ENCODE measurements at regions not wholly inside any gene's neighbourhood (a gene's known extent, or its start where the extent isn't known, plus 50 kb on each side); places are given as distances from the start of the nearest gene placed in this dataset.
"Not testable (repeated sequence)": the region's sequence is repeated elsewhere in the genome, so short reads cannot be mapped to it uniquely, and the experiment has no call there.

- DNase-seq (ENCODE audit: low spot score) = no peak
Measured at GRCh38 chr3:87710511-87710910, 348.3 kb downstream of the CGGBP1 start.

GRCh38 chr3:87710028-87710427 is 348.8 kb downstream of the CGGBP1 start:
- DNase-seq (ENCODE audit: low spot score) = no peak

GRCh38 chr3:87706176-87706575 is 352.6 kb downstream of the CGGBP1 start:
- no peak for DNase-seq (ENCODE audit: low spot score)

- no peak for DNase-seq (ENCODE audit: low spot score)
Measured at GRCh38 chr3:87702600-87702999, 356.2 kb downstream of the CGGBP1 start.

- no peak for DNase-seq (ENCODE audit: low spot score)
Measured at GRCh38 chr3:87696124-87697013, 362.4 kb downstream of the CGGBP1 start.

GRCh38 chr3:87694678-87695077 is 364.1 kb downstream of the CGGBP1 start:
- DNase-seq (ENCODE audit: low spot score) = no peak

GRCh38 chr3:87691109-87691508 is 367.7 kb downstream of the CGGBP1 start:
- DNase-seq (ENCODE audit: low spot score) = no peak

GRCh38 chr3:87678984-87679660 is 379.7 kb downstream of the CGGBP1 start:
- not testable (repeated sequence) for DNase-seq (ENCODE audit: low spot score)

- DNase-seq (ENCODE audit: low spot score) = no peak
Measured at GRCh38 chr3:87674397-87675161, 384.2 kb downstream of the CGGBP1 start.

- DNase-seq (ENCODE audit: low spot score) = no peak
Measured at GRCh38 chr3:87673132-87673531, 385.7 kb downstream of the CGGBP1 start.

- DNase-seq (ENCODE audit: low spot score) = no peak
Measured at GRCh38 chr3:87654184-87654583, 377.8 kb upstream of the POU1F1 start.

- DNase-seq (ENCODE audit: low spot score) = not testable (repeated sequence)
Measured at GRCh38 chr3:87653138-87653537, 376.8 kb upstream of the POU1F1 start.

- no peak for DNase-seq (ENCODE audit: low spot score)
Measured at GRCh38 chr3:87634426-87634825, 358.0 kb upstream of the POU1F1 start.

GRCh38 chr3:87627316-87627715 is 350.9 kb upstream of the POU1F1 start:
- no peak for DNase-seq (ENCODE audit: low spot score)

GRCh38 chr3:87626546-87626945 is 350.2 kb upstream of the POU1F1 start:
- no peak for DNase-seq (ENCODE audit: low spot score)

- DNase-seq (ENCODE audit: low spot score) = no peak
Measured at GRCh38 chr3:87625876-87626275, 349.5 kb upstream of the POU1F1 start.

- no peak for DNase-seq (ENCODE audit: low spot score)
Measured at GRCh38 chr3:87624860-87625259, 348.5 kb upstream of the POU1F1 start.

- no peak for DNase-seq (ENCODE audit: low spot score)
Measured at GRCh38 chr3:87621667-87622066, 345.3 kb upstream of the POU1F1 start.

GRCh38 chr3:87615506-87615905 is 339.1 kb upstream of the POU1F1 start:
- no peak for DNase-seq (ENCODE audit: low spot score)

GRCh38 chr3:87614998-87615397 is 338.6 kb upstream of the POU1F1 start:
- no peak for DNase-seq (ENCODE audit: low spot score)

- no peak for DNase-seq (ENCODE audit: low spot score)
Measured at GRCh38 chr3:87607234-87607633, 330.9 kb upstream of the POU1F1 start.

GRCh38 chr3:87595798-87596197 is 319.4 kb upstream of the POU1F1 start:
- no peak for DNase-seq (ENCODE audit: low spot score)

- no peak for DNase-seq (ENCODE audit: low spot score)
Measured at GRCh38 chr3:87581240-87581639, 304.9 kb upstream of the POU1F1 start.

Data from germinal center (tissue), 1 donor.